HepG2 (cell line): ENCODE measurements at regions not wholly inside any gene's neighbourhood (a gene's known extent, or its start where the extent isn't known, plus 50 kb on each side); places are given as distances from the start of the nearest gene placed in this dataset.

Experiments
- ATAC-seq: fragments of 200-7000 bp; cut with Tn5 transposase; 3 replicates; pipeline ENCODE4 v1.9.1; 2020; ENCODE audit warnings: mild to moderate bottlenecking, moderate library complexity
- BruUV-seq: library from RNA; stranded (reverse); fragments of 400-500 nt; replicated peaks from 2 replicates; lab custom pipeline; 2021; lab: Mats Ljungman, UMichigan
- CTCF ChIA-PET: fragments of 300-600 bp; formaldehyde crosslinking; extraction: SDS; loops from one replicate; lab custom pipeline; 2021; ENCODE audit warnings: low total read pairs, inconsistent platforms, low intra/inter-chr PET ratio; lab: Yijun Ruan, JAX
- POLR2A ChIA-PET: fragments of 350-600 bp; sonication (Branson Sonifier 250); formaldehyde crosslinking; loops from one replicate; lab custom pipeline; 2020; ENCODE audit warnings: antibody characterized with exemption, inconsistent platforms; lab: Yijun Ruan, JAX
- DNase-seq: peaks from one replicate; pipeline ENCODE4 v3.0.0-alpha.2; 2015; ENCODE audit warnings: low spot score
- FAIRE-seq: peaks from 3 replicates; lab custom pipeline; 2011; peaks lifted over from hg19 to GRCh38; lab: Jason Lieb, UNC
- H2AFZ ChIP-seq: one replicate; pipeline ENCODE4 v1.6.1; 2011; ENCODE audit warnings: low read length, inconsistent platforms
- H3K27ac ChIP-seq: fragments of 300-600 bp; 3 replicates; pipeline ENCODE4 v1.8.0; 2011; ENCODE audit warnings: mixed run types, mild to moderate bottlenecking, mixed read lengths, low read length, inconsistent platforms; ENCODE audit not compliant: insufficient read depth; ENCODE audit errors: extremely low read length
- H3K27me3 ChIP-seq, 2 experiments: fragments of 200-600 bp in 1 of 2; 2 replicates in 1 of 2; 3 replicates in 1 of 2; pipeline versions ENCODE4 v1.6.0 to v1.8.0; 2011; ENCODE audit warnings: low read length in 2 of 2, mild to moderate bottlenecking in 2 of 2, moderate library complexity in 2 of 2, inconsistent platforms in 1 of 2; ENCODE audit not compliant: insufficient read depth in 2 of 2, control insufficient read depth in 1 of 2
- H3K36me3 ChIP-seq, 2 experiments: fragments of 200-600 bp in 1 of 2; replicated peaks in 1 of 2; 2 replicates in 1 of 2; 3 replicates in 1 of 2; pipeline versions ENCODE4 v1.5.1 to v1.8.0; 2011; ENCODE audit warnings: low read length in 2 of 2, inconsistent platforms in 1 of 2; ENCODE audit not compliant: insufficient read depth in 2 of 2, control insufficient read depth in 1 of 2
- H3K4me1 ChIP-seq: 2 replicates; pipeline ENCODE4 v1.5.1; 2012; ENCODE audit warnings: low read length, inconsistent platforms; ENCODE audit not compliant: insufficient read depth
- H3K4me2 ChIP-seq: 2 replicates; pipeline ENCODE4 v1.6.0; 2011; ENCODE audit warnings: low read depth, low read length, inconsistent platforms
- H3K4me3 ChIP-seq, 3 experiments: fragments of 200-600 bp in 1 of 3; sonication (generic), shearing (Covaris generic) in 1 of 3; replicated peaks in 1 of 3; 2 replicates each; pipeline ENCODE4 v1.5.1; 2011 to 2016; ENCODE audit warnings: low read length in 3 of 3, inconsistent platforms in 2 of 3, low read depth in 2 of 3, mild to moderate bottlenecking in 2 of 3, control low read depth in 1 of 3, mixed read lengths in 1 of 3; ENCODE audit not compliant: insufficient read depth in 1 of 3
- H3K79me2 ChIP-seq: one replicate; pipeline ENCODE4 v1.6.1; 2011; ENCODE audit warnings: low read length, inconsistent platforms; ENCODE audit not compliant: insufficient read depth
- H3K9ac ChIP-seq: 2 replicates; pipeline ENCODE4 v1.6.0; 2011; ENCODE audit warnings: mild to moderate bottlenecking, low read depth, low read length, inconsistent platforms; ENCODE audit not compliant: insufficient read depth
- H3K9me3 ChIP-seq: 2 replicates; pipeline ENCODE4 v1.5.1; 2012; ENCODE audit warnings: mild to moderate bottlenecking, low read length
- H4K20me1 ChIP-seq: 2 replicates; pipeline ENCODE4 v1.6.0; 2011; ENCODE audit warnings: inconsistent platforms, mild to moderate bottlenecking, low read length, moderate library complexity; ENCODE audit not compliant: insufficient read depth
- AHR ChIP-seq: IDR thresholded peaks from 2 replicates; pipeline ENCODE4 v1.6.1; 2018; ENCODE audit warnings: missing genetic modification reagents, missing compliant biosample characterization
- ASH2L ChIP-seq: fragments of 300-600, 200-600 bp; sonication (generic); IDR thresholded peaks from 2 replicates; pipeline ENCODE4 v1.7.0; 2017; ENCODE audit warnings: low read depth, mild to moderate bottlenecking, moderate library complexity, mixed read lengths, low read length; ENCODE audit not compliant: insufficient read length
- ATRX ChIP-seq: sonication (generic); formaldehyde crosslinking; IDR thresholded peaks from 2 replicates; pipeline ENCODE4 v1.4.0; 2020; ENCODE audit warnings: missing genetic modification reagents, borderline replicate concordance
- GZF1 ChIP-seq: sonication (generic); formaldehyde crosslinking; IDR thresholded peaks from 2 replicates; pipeline ENCODE4 v1.5.1; 2020; ENCODE audit warnings: mild to moderate bottlenecking, missing genetic modification reagents
- JUNB ChIP-seq: sonication (generic); formaldehyde crosslinking; IDR thresholded peaks from 2 replicates; pipeline ENCODE4 v1.8.0; 2022; ENCODE audit warnings: missing genetic modification reagents, mild to moderate bottlenecking, borderline replicate concordance
- MIER3 ChIP-seq: IDR thresholded peaks from 2 replicates; pipeline ENCODE4 v1.6.1; 2016; ENCODE audit warnings: missing compliant biosample characterization, borderline replicate concordance
- SOX13 ChIP-seq, 3 experiments: fragments of 450-650 bp in 1 of 3; sonication (generic) in 1 of 3; formaldehyde crosslinking in 1 of 3; IDR thresholded peaks in 2 of 3; conservative IDR thresholded peaks in 1 of 3; 2 replicates each; pipeline versions ENCODE4 v1.5.0 to v1.6.1; 2016 to 2020; ENCODE audit warnings: antibody characterized with exemption in 1 of 3, mild to moderate bottlenecking in 1 of 3, missing compliant biosample characterization in 1 of 3, missing genetic modification reagents in 1 of 3, moderate library complexity in 1 of 3
- YEATS4 ChIP-seq: sonication (generic); formaldehyde crosslinking; IDR thresholded peaks from 2 replicates; pipeline ENCODE4 v1.4.0; 2020; ENCODE audit warnings: missing genetic modification reagents, borderline replicate concordance
- ZBTB8A ChIP-seq: sonication (generic); formaldehyde crosslinking; IDR thresholded peaks from 2 replicates; pipeline ENCODE4 v1.4.0; 2020; ENCODE audit warnings: mild to moderate bottlenecking, low read depth, missing genetic modification reagents, borderline replicate concordance
- ZNF318 ChIP-seq: sonication (generic); formaldehyde crosslinking; IDR thresholded peaks from 2 replicates; pipeline ENCODE4 v1.4.0; 2020; ENCODE audit warnings: mild to moderate bottlenecking, missing genetic modification reagents
- ZNF468 ChIP-seq: sonication (generic); formaldehyde crosslinking; IDR thresholded peaks from 2 replicates; pipeline ENCODE4 v1.8.0; 2022; ENCODE audit warnings: mild to moderate bottlenecking, moderate library complexity, missing genetic modification reagents
- WGBS: methylation state at CpG from one replicate; pipeline ENCODE4 v1.1.6; 2017; ENCODE audit warnings: low lambda C conversion rate; 5-methylcytosine and 5-hydroxymethylcytosine counted together
- in situ Hi-C: cut with HindIII; loops from 2 replicates; pipeline ENCODE4 v1.10.0; 2017; ENCODE audit warnings: low pct_unique_long_range_greater_than_20kb; ENCODE audit not compliant: extremely low pct_ligation_motif_present
- intact Hi-C: fragments of 100-400 bp; cut with micrococcal nuclease; formaldehyde crosslinking; loops from one replicate; pipeline ENCODE4 v1.10.0; 2022; ENCODE audit not compliant: unreplicated experiment
- TF ChIP-seq, protein P1 (sequence below): sonication (generic); formaldehyde crosslinking; conservative IDR thresholded peaks from 2 replicates; pipeline ENCODE4 v1.8.0; 2022; ENCODE audit warnings: mild to moderate bottlenecking, moderate library complexity, missing genetic modification reagents

DNA sequence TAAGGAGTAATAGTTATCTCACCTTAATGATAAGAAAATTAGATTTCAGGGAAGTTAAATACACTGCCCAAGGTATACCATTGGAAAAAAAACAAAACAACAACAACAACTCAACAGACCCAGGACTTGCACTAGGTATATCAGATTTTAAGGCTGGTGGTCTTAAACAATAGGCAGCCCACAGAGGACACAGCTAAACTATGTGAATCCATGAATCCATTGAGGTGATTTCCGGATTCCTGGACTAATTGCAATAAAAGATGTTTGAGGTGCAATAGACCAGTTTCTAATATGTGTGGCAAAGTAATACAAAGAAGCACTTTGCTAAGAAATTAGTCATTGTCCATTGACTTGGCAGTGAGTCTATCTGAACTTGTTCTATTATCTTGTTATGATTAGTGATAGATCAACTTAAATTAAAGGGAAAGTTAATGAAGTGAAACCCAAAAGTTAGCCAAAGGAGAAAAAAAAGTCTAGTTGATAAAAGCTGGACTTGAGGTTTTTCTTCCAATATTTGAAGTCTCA, 60.9 kb upstream of the MAGI1 start (continued):
- TF ChIP-seq ZNF318 (CRISPR knock-in tag) = no peak

- no peak for FAIRE-seq
- ChIA-PET CTCF (no interaction called here), POLR2A (no interaction called here)
- TF ChIP-seq ZBTB8A (CRISPR knock-in tag) (no peak), ASH2L (no peak), MIER3 (CRISPR knock-in tag) (no peak), ATRX (CRISPR knock-in tag) (no peak), YEATS4 (CRISPR knock-in tag) (no peak), SOX13 (IDR thresholded peaks at IDR 0.05) (no peak), SOX13 (CRISPR knock-in tag; conservative IDR thresholded peaks at IDR 0.05 in 1 of 2, IDR thresholded peaks at IDR 0.05 in 1 of 2) (no peak), GZF1 (no peak), ZNF468 (CRISPR knock-in tag) (no peak), AHR (CRISPR knock-in tag) (no peak), JUNB (CRISPR knock-in tag) (no peak)
- TF ChIP-seq, protein P1, sequence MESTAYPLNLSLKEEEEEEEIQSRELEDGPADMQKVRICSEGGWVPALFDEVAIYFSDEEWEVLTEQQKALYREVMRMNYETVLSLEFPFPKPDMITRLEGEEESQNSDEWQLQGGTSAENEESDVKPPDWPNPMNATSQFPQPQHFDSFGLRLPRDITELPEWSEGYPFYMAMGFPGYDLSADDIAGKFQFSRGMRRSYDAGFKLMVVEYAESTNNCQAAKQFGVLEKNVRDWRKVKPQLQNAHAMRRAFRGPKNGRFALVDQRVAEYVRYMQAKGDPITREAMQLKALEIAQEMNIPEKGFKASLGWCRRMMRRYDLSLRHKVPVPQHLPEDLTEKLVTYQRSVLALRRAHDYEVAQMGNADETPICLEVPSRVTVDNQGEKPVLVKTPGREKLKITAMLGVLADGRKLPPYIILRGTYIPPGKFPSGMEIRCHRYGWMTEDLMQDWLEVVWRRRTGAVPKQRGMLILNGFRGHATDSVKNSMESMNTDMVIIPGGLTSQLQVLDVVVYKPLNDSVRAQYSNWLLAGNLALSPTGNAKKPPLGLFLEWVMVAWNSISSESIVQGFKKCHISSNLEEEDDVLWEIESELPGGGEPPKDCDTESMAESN (CRISPR knock-in tag) = no peak
Observed at GRCh38 chr3:66098436-66098835, 59.7 kb upstream of the MAGI1 start.

More at GRCh38 chr3:66098436-66098835, 59.7 kb upstream of the MAGI1 start:
- no peak for DNase-seq
- in situ Hi-C loops (no loop called here), intact Hi-C loops (no loop called here)
- Histone ChIP-seq H3K9me3 (0 out of 2 replicates have a peak, but pooled peaks cover 5% of the 10 kb centered on the region), H3K36me3 (no peaks in the 10 kb centered on the region), H3K27ac (no peak overlapping the region), H4K20me1 (no peaks in the 10 kb centered on the region), H3K4me2 (no peak overlapping the region), H3K27me3 (no peaks in the 10 kb centered on the region), H3K4me3 (no peak overlapping the region), H3K79me2 (no peaks in the 10 kb centered on the region), H3K9ac (no peak overlapping the region), H2AFZ (no peak overlapping the region), H3K4me1 (no peaks in the 10 kb centered on the region)
- 1% methylated on average over 4 of the region's 4 CpGs for WGBS
- no peak for ATAC-seq
- BruUV-seq = no TSS peak
